ENCODE measurements at regions not wholly inside any gene's neighbourhood (a gene's known extent, or its start where the extent isn't known, plus 50 kb on each side); places are given as distances from the start of the nearest gene placed in this dataset.
A peak's percentile ranks its signal among the peaks of the same experiment; 100 is the strongest.
"Not testable (repeated sequence)": the region's sequence is repeated elsewhere in the genome, so short reads cannot be mapped to it uniquely, and the experiment has no call there.

- no peak for DNase-seq (ENCODE audit: low spot score)
Observed at GRCh38 chr6:40885139-40885774, 153.8 kb downstream of the UNC5CL start.

GRCh38 chr6:40882323-40882997 lies 156.6 kb downstream of the UNC5CL start:
- no peak for DNase-seq (ENCODE audit: low spot score)

- DNase-seq (ENCODE audit: low spot score), result no peak
Observed at GRCh38 chr6:40881501-40881900, 157.5 kb downstream of the UNC5CL start.

- no peak for DNase-seq (ENCODE audit: low spot score)
Observed at GRCh38 chr6:40880906-40881305, 158.1 kb downstream of the UNC5CL start.

- DNase-seq (ENCODE audit: low spot score), result no peak
Observed at GRCh38 chr6:40879169-40879568, 159.9 kb downstream of the UNC5CL start.

- DNase-seq (ENCODE audit: low spot score), result no peak
Observed at GRCh38 chr6:40877362-40877761, 161.7 kb downstream of the UNC5CL start.

GRCh38 chr6:40876336-40876735 lies 162.7 kb downstream of the UNC5CL start:
- no peak for DNase-seq (ENCODE audit: low spot score)

GRCh38 chr6:40874495-40874894 lies 164.5 kb downstream of the UNC5CL start:
- no peak for DNase-seq (ENCODE audit: low spot score)

GRCh38 chr6:40871424-40871823 lies 167.6 kb downstream of the UNC5CL start:
- DNase-seq (ENCODE audit: low spot score), result no peak

GRCh38 chr6:40868089-40868865 lies 170.7 kb downstream of the UNC5CL start:
- DNase-seq (ENCODE audit: low spot score), result not testable (repeated sequence)

- DNase-seq (ENCODE audit: low spot score), result not testable (repeated sequence)
Observed at GRCh38 chr6:40867527-40867926, 171.5 kb downstream of the UNC5CL start.

GRCh38 chr6:40865259-40865658 lies 173.8 kb downstream of the UNC5CL start:
- DNase-seq (ENCODE audit: low spot score), result not testable (repeated sequence)

- no peak for DNase-seq (ENCODE audit: low spot score)
Observed at GRCh38 chr6:40860443-40860842, 178.6 kb downstream of the UNC5CL start.

GRCh38 chr6:40856271-40856670 lies 182.8 kb downstream of the UNC5CL start:
- no peak for DNase-seq (ENCODE audit: low spot score)

GRCh38 chr6:40855168-40855880 lies 183.7 kb downstream of the UNC5CL start:
- DNase-seq (ENCODE audit: low spot score), result no peak

- DNase-seq (ENCODE audit: low spot score), result no peak
Observed at GRCh38 chr6:40854592-40854991, 184.4 kb downstream of the UNC5CL start.

- DNase-seq (ENCODE audit: low spot score), result no peak
Observed at GRCh38 chr6:40852779-40853373, 186.1 kb downstream of the UNC5CL start.

GRCh38 chr6:40849546-40849945 lies 189.5 kb downstream of the UNC5CL start:
- no peak for DNase-seq (ENCODE audit: low spot score)

- no peak for DNase-seq (ENCODE audit: low spot score)
Observed at GRCh38 chr6:40848868-40849514, 190.0 kb downstream of the UNC5CL start.

- no peak for DNase-seq (ENCODE audit: low spot score)
Observed at GRCh38 chr6:40848038-40848437, 191.0 kb downstream of the UNC5CL start.

GRCh38 chr6:40845553-40845952 lies 193.5 kb downstream of the UNC5CL start:
- DNase-seq (ENCODE audit: low spot score), result peak; percentile 36
